ENCODE measurements at regions not wholly inside any gene's neighbourhood (a gene's known extent, or its start where the extent isn't known, plus 50 kb on each side); places are given as distances from the start of the nearest gene placed in this dataset.

GRCh38 chr18:52008736-52009135 is 331.3 kb upstream of the DCC start:
- FAIRE-seq (no peak), ATAC-seq (no peak), DNase-seq (ENCODE audit: low read depth in 1 of 2, low spot score in 1 of 2) (no peak)
- no peak overlapping the region for H3K27ac ChIP-seq
- WGBS (ENCODE audit: missing lambda C conversion rate), result 34% methylated on average over 2 of the region's 2 CpGs
- no peaks in the 10 kb centered on the region for H3K9me3 ChIP-seq
- no peaks in the 10 kb centered on the region for H3K4me1 ChIP-seq
- CTCF ChIA-PET, result no interaction called here
- no peak overlapping the region for H3K4me3 ChIP-seq
- no peak overlapping the region for H3K4me2 ChIP-seq
- POLR2A ChIA-PET, result no interaction called here
- TF ChIP-seq RAD21 (conservative IDR thresholded peaks at IDR 0.05 in 1 of 2, IDR thresholded peaks at IDR 0.05 in 1 of 2), result no peak
- TF ChIP-seq E2F6 (IDR thresholded peaks at IDR 0.05; ENCODE audit: borderline replicate concordance, low read depth), result no peak
- no peak for TF ChIP-seq ATOH8 (CRISPR knock-in tag; IDR thresholded peaks at IDR 0.05; ENCODE audit: low read depth)
- TF ChIP-seq JUN (IDR thresholded peaks at IDR 0.05), result no peak
- TF ChIP-seq CEBPB (IDR thresholded peaks at IDR 0.05), result no peak
- no peak for TF ChIP-seq ELK1 (IDR thresholded peaks at IDR 0.05; ENCODE audit: low read depth, low read length)
- no peak for TF ChIP-seq HOXA7 (CRISPR knock-in tag; IDR thresholded peaks at IDR 0.05)
- TF ChIP-seq NPAS2 (CRISPR knock-in tag; IDR thresholded peaks at IDR 0.05; ENCODE audit: borderline replicate concordance), result no peak
- no peak for TF ChIP-seq KDM1A (IDR thresholded peaks at IDR 0.05; ENCODE audit: low read depth)

- no peaks in the 10 kb centered on the region for H3K4me1 ChIP-seq
- POLR2A ChIA-PET, result no interaction called here
- no peak overlapping the region for H3K4me2 ChIP-seq
- no peak overlapping the region for H3K27ac ChIP-seq
- FAIRE-seq (no peak), DNase-seq (ENCODE audit: low read depth in 1 of 2, low spot score in 1 of 2) (no peak), ATAC-seq (no peak)
- no peak overlapping the region for H3K4me3 ChIP-seq
- CTCF ChIA-PET, result no interaction called here
- H3K9me3 ChIP-seq, result no peaks in the 10 kb centered on the region
- 5% methylated on average over 1 of the region's 1 CpG for WGBS (ENCODE audit: missing lambda C conversion rate)
- TF ChIP-seq ELK1 (IDR thresholded peaks at IDR 0.05; ENCODE audit: low read depth, low read length) (no peak), NFE2L2 (conservative IDR thresholded peaks at IDR 0.05; ENCODE audit: low read length) (no peak), EP300 (IDR thresholded peaks at IDR 0.05) (no peak), BHLHE40 (IDR thresholded peaks at IDR 0.05; ENCODE audit: low read depth, low read length) (no peak), POLR2AphosphoS2 (conservative IDR thresholded peaks at IDR 0.05; ENCODE audit: low read length) (no peak), CTCF (IDR thresholded peaks at IDR 0.05) (no peak), MAX (IDR thresholded peaks at IDR 0.05) (no peak), ZFP36 (IDR thresholded peaks at IDR 0.05; ENCODE audit: borderline replicate concordance, partially characterized antibody) (no peak), JUN (IDR thresholded peaks at IDR 0.05) (no peak), ATOH8 (CRISPR knock-in tag; IDR thresholded peaks at IDR 0.05; ENCODE audit: low read depth) (no peak), PHF8 (IDR thresholded peaks at IDR 0.05; ENCODE audit: borderline replicate concordance, low read depth) (no peak), KDM5A (IDR thresholded peaks at IDR 0.05) (no peak), SREBF2 (IDR thresholded peaks at IDR 0.05) (no peak), ZC3H11A (IDR thresholded peaks at IDR 0.05) (no peak), CEBPB (IDR thresholded peaks at IDR 0.05) (no peak)
These were observed 330.0 kb upstream of the DCC start for GRCh38 chr18:52009958-52010357.

Measured in A549 (cell line).